ENCODE measurements at regions not wholly inside any gene's neighbourhood (a gene's known extent, or its start where the extent isn't known, plus 50 kb on each side); places are given as distances from the start of the nearest gene placed in this dataset.
"Not testable (repeated sequence)": the region's sequence is repeated elsewhere in the genome, so short reads cannot be mapped to it uniquely, and the experiment has no call there.

DNA sequence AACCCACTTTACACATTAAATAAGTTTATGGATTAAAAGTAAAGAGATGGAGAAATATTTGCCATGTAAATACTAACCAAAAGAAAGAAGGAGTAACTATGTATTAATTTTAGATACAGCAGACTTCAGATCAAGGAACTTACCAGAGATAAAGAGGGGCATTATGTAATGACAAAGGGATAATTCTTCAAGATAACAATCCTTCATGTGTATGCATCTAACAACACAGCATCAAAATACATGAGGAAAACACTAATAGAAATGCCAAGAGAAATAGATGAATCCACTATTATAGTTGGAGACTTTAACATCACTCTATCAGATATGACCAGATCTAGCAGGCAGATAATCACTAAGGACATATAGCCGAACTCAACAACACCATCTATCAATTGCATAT, 149.8 kb upstream of the ANKRD55 start:
- DNase-seq: no peak

DNA sequence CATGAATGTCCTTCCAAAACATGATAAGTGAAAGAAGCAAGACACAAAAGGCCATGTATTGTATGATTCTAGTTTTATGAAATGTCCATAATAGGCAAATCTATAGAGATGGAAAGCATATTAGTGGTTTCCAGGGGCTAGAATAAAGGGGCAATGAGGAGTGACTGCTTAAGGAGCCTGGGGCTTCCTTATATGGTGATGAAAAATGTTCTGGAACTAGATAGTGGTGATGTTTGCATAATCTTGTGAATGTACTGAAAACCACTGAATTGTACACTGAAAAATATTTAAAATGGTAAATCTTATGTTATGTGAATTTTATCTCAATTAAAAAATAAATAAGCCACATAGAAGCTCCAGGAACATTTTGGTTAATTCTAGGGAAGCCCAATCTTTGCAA, 144.4 kb upstream of the ANKRD55 start:
- no peak for DNase-seq

DNA sequence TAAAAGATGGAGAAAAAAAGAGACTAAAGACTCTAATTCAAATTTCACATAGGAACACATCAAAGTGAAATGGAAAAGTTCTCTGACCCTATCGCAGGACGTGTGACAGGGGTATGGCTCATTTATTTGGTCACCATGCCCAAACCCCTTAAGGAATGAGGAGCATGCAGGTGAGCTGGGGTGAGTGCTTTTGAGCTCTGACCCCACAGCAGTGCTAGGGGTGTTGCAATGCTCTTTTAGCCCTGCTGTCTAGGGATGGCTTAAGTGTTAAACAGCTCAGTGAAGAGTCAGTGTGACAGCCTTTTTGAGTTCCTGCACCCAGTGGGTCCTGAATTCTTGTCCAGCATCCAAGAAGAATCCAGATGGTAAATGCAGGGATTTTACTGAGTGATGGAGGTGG, 143.0 kb upstream of the ANKRD55 start:
- DNase-seq: no peak

DNA sequence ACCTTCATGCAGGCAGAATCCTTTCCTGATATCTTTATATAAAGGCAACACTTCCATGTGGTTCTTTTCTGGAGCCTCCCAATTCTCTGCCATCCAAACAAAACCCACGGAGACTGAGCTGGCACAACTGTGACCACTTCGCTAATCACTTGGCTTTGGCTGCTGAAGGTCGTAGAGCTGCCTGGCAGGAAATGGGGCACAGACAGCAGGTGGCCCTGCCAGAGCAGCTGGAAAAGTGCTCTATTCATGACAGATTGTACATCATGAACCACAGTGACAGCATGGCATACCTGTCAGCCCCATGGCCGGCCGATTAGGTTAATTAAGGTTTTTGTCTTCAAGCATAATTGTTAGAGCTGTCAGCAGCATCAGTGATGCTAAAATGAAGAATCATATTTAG, 141.9 kb upstream of the ANKRD55 start:
- no peak for DNase-seq

DNA sequence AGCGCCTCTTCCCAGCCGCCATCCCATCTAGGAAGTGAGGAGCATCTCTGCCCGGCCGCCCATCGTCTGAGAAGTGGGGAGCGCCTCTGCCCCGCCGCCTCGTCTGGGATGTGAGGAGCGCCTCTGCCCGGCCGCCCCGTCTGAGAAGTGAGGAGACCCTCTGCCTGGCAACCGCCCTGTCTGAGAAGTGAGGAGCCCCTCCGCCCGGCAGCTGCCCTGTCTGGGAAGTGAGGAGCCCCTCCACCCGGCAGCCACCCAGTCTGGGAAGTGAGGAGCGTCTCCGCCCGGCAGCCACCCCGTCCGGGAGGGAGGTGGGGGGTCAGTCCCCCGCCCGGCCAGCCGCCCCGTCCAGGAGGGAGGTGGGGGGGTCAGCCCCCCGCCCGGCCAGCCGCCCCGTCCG, 139.4 kb upstream of the ANKRD55 start:
- not testable (repeated sequence) for DNase-seq

DNA sequence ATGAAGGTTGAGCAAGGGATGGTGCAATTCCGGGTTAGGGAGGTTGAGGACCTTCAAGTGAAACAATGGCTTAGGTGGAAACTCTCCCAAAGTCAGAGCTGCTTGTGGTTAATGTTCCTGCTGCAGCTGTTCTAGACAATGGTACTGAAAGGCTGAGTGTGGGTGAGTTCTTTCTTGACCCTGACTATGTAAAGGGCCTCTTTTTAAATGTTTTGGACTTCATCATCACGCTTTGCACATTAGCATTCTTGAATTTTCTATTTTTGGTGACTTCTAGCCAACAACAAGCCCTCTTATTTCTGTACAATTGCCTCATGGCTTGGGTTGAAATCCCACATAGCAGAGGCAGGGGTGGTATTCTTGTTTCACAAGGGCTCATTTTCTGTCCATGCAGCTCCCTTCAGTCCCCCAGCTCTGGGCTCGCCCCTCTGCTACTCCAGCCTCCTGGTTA, 136.3 kb upstream of the ANKRD55 start:
- no peak for DNase-seq

DNA sequence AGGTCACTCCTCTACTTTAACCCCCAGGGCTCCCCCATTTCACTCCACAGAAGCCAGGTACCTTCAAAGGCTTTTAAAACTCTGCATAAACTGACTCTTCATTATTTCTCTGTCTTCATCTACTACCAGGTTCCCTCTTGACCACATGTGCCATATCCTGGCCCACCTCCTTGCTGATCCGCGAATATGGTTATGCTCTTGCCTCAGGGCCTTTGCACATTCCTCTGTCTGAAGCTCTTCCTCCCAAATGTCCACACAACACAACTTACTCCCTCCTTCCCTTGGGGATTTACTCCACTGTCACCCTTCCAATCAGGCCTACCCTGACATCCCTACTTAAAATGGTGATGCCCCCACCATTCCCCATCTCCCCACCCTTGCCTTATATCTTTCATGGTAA, 134.6 kb upstream of the ANKRD55 start:
- DNase-seq: no peak

DNA sequence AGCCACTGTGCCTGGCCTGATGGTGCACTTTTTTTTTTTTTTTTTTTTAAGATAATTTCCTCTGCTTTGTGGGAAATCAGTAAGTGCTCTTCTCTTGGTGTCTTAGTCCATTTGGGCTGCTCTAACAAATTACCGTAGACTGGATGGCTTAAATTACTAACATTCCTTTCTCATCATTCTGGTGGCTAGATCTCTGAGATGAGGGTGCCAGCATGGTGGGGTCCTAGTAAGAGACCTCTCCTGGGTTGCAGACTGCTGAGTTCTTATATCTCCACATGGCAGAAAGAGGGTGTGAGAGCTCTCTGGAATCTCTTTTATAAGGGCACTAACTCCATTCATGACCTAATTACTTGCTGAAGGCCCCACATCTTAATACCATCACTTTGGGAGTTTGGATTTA, 133.9 kb upstream of the ANKRD55 start:
- no peak for DNase-seq

DNA sequence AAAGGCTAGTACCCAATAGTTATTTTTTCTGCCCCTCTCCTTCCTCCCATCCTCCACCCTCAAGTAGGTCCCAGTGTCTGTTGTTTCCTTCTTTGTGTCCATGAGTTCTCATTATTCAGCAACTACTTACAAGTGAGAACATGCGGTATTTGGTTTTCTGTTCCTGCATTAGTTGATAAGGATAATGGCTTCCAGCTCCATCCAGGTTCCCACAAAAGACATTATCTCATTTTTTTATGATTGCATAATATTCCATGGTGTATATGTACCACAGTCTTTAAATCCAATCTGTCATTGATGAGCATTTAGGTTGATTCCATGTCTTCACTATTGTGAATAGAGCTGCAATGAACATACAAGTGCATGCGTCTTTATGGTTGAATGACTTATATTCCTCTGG, 128.3 kb upstream of the ANKRD55 start:
- no peak for DNase-seq

DNA sequence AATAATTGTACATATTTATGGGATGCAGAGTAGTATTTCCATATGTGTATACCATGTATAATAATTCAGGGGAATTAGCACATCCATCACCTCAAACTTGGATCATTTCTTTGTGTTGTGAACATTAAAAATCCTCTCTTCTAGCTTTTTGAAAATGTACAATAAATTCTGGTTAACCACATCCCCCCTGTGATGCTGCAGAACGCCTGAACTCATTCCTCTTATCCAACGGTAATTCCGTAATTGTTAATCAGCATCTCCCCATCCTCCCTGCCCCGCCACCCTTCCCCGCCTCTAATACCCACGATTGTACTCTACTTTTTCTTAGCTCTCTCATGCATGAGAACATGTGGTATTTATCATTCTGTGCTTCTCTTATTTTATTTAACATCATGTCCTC, 127.7 kb upstream of the ANKRD55 start:
- DNase-seq: no peak

DNA sequence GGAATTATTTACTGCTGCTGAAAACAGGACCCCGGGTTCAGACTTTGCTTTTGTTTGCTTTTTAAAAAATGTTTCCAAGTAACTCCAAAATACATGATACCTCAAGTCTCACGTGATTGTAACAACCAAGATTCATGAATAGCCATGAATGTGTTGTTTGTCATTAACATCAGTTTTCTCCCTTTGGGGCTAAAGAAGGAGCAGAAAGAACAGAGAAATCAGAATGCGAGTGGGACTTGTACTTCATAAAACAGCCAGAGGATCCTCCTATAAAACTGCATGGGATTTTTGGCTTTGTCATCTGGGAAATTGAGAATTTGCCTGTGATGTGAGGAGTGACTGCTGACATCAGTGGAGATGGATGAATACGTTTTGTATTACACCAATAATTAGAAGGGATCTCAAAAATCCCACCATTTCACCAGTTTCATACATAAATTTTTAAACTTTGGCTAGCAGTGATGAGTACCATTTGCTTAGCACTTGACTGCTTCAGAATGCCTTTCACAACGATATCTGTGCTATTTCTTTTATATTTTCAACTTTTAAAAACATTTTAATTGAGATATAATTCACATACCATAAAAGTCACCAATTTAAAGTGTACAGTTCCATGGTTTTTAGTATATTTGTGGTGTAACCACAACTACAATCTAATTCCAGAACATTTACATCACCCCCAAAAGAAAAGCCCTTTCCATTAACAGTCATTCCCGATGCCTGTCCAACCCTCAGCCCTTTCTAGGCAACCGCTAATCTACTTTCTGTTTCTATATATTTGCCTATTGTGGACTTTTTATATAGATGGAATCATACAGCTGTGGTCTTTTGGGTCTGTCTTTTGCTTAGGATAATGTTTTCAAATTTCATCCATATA, 126.9 kb upstream of the ANKRD55 start:
- no peak for DNase-seq

DNA sequence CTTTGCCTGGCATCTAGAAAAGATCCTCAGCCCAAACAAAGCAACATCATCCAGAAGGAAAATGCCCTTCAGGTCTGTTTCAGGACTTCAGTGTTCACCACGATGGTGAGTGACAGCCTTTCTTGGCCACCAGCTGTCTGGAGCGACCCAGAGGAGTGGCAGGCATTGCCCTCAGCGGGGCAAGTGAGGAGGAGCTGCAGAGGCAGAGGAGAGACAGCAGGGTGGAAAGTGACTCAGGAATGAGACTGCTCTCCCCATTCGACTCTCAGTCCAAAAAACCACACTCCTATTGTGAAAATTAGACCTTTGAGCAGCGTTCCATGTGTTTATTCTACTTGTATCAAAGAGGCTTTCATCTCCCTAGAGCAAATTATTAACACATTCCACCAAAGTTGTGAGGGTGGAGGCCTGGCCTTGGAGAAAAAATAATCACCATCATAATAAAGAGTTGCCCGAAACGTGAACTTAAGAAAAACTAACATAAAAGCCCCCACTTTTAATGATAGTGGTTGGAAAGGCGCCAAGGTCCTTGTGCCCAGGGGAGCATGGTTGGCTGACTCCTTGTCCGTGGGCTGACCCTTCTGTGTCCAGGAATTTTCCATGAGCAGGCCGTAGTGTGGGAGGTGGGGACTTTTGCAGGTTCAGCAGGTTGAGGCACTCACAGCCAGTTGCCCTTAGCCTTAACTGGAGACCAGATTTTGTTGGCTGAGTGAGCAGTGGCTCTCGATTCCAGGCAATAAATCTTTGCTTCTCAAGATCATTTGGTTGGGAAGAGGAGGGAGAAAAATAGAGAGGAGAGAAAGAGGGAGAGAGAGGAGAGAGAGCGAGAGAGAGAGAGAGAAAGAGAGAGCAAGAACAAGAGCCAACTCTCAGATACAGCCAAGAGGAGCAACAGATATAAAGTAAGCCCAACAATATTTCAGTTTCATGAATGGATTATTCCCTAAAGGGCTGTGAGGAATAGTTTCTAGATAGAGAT, 125.9 kb upstream of the ANKRD55 start:
- DNase-seq: peak; percentile 89

DNA sequence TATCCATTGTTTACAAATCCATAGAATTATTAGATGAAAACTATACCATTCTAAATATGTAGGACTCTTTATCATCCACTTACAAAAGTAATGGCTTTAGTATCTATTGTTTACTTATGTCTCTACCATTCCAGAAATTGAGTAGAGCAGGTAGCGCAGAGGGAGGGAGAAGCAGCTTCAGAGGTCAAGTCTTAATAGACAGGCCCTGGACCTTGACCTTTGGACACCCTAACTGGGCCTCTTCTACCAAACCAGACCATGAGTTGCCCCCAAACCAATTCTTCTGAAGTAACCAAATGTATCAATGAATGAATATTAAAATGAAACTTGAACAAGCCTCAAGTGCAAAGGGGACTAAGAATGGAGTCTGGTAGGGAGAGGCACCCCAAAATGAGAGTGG, 124.9 kb upstream of the ANKRD55 start:
- DNase-seq: no peak

DNA sequence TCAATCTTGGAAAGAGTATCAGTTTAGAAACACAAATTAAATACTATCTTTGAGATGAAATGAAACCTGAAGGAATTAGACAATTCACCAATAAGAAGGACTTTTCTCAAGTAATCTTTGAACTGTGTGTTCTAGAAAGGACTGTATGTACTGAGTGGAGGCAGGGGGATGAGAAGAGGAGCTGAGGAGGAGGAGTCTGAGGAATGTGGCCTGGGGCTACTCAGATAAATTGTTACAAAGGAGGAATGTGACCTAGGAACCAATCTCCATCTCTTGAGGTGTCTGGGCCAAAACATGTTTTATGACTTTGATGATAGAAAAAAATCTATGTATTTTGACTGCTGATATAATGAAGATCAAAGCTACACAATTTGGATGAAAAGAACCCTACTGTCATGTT, 124.3 kb upstream of the ANKRD55 start:
- no peak for DNase-seq

DNA sequence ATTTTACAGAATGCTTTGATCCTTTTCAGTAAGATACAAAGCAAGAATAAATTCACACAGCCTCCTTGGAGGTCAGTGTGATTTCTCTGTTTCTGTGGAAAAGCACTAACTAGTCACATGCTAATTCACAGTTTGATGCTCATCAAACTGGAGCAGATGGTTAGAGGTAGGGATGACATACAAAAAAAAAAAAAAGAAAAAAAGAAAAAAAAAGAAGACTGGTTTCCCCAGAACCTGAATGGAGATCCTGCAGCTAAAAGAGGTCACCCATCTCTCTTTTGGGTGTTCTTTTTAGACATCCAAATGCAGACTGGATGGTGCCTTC, 123.7 kb upstream of the ANKRD55 start:
- DNase-seq: no peak

DNA sequence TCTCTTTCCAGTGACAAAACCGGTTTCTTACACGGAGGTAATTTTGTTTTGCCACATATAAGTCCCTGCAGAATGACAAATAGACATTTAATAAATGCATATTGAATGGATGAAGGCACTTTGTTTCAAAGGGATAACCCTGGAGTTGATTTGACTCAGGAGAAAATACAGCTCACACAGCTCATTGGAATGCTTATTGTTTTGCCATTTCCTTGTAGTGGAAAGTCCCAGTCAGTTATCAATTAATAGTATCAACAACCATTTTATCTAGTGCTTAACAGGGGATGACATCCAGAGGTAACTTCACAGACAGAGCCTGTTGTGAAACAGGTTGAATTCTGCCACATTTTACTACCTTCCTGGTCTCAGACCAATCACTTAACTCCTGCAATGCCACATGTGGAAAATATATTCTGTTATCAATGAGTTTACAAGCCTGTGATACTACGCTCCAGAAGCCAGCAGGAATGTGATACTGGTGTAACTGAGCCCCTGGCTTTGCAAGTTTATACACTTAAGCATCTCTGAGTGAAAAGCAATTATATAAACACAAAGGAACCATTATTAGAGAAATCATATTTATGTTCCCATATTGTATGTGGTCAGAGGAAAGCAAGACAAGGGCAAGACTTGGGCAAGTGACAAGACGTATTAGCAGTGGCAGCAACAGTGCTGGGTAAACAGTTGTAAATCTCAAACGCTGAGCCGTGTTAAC, 123.1 kb upstream of the ANKRD55 start:
- DNase-seq: no peak

DNA sequence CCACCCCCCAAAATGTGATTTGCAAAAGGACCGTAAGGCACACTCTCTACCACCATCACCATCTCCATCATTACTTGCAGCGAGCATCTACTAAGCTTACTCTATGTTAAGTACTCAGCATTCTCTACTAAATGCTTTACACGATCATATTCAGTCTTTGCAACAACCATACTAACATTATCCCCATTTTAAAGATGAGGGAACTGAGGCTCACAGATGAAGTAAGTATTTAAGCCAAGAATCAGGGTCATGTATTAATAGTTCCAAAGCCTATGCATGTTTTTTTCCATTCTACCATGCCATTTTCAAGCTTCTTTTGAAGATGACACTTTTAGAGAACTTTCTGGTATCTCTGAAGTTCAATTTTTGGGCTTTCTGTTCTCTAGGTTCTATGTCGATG, 121.7 kb upstream of the ANKRD55 start:
- no peak for DNase-seq

DNA sequence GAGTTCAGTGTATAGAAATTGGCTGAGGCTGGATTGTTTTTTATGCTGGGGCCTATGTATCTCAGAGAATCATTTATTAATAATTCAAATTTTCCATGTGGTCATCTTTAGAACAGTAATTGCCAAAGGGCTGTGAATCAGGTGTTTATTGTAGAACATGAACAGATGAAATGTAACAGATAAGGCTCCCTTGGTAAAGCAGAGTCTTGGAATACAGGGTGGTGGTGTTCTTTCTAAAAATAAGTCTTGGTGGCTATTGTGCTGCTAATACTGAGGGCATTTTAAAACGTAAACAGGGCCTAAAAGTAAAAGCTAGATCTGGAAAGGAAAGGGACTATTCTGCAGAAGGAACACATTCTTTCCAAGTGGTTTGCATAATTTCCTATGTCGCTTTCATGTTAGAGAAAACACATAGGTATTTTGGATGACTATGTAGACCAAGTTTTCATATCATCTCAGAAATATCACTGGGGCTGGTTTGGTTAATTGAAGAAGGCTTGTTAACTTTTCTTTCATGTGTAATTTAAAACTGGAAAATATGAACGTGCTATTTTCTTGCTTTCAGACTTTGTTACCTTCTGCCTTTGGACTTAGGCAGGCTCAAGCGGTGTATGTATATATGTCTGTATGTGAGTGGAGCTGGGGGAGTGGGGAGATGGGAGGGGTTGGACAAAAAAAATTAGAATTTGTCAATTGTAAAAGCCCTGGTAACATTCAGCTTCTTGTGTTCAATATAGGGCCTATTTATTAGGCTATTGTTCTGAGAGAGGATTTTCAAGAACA, 119.9 kb upstream of the ANKRD55 start:
- DNase-seq: no peak

DNA sequence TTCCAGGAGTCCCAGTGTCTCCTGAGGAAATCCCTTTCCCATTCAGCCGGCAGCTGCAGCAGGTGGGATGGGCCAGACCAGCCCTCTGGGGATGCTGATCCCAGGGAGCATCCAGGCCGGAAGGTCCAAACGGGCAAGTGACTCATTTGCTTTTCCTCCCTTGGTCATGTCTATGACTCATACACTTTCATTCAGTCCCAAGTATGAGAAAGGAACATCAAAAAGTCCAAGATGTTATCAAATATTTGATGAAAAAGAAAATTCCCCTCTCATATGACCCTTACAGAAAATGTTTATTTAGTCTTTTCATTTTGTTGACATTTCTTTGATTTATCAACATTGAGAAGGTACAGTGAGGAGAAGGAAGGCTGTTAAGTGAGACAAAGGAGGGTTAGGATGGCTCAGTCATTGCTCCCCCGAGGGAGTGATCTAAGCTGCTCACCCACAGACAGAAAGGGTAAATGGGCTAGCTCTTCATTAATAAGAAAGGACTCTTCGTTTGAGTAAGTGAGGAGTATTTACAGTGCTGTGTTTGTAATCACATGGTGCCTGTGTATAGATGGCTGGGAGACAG, 117.6 kb upstream of the ANKRD55 start:
- DNase-seq: no peak

DNA sequence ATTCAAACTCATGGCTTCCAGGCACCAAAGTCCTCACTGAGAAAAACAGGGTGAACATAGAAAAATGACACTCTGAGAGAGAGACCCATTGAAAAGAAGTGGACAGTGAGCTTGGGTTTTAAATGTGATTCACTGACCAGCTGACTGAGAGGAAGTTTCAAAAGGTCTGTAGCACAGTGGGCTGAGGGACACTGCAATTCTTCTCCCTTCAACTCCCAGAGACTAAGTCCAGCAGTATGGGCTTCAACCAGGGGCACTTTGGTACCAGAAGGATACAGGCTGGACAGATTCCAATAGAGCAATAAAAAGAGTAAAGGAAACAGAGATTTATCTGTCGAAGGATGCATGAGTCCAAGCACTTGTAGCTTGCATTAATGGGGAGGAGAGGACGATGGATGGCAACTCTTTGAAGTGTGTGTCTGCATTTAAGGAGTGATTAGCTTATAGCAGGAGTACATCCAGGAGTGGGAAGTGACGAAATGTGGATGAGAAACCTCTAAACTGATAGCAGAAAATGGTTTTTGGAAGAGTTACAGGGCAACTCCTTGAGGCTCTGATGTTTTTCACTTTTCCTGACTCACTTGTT, 117.0 kb upstream of the ANKRD55 start:
- no peak for DNase-seq

DNA sequence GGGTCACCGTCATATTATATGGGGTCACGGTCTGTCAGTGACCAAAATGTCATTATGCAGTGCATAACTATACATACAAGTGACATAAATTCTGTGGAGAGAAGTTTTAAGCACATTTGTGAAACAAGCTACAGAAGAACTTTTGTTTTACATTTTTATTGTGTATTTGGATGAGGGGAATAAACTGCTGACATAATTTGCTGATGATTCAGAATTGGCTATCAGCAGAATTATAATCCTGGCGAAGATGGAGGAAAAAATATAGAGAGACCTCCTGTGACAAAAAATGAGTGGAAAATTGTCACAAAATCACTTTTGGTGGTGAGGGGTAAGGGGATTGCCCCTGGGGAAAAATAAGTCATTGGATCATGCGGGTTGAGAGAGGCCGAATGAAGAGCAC, 116.3 kb upstream of the ANKRD55 start:
- no peak for DNase-seq

Data from left kidney (tissue), 1 donor.